ENCODE measurements at regions not wholly inside any gene's neighbourhood (a gene's known extent, or its start where the extent isn't known, plus 50 kb on each side); places are given as distances from the start of the nearest gene placed in this dataset.
A peak's percentile ranks its signal among the peaks of the same experiment; 100 is the strongest.

DNA sequence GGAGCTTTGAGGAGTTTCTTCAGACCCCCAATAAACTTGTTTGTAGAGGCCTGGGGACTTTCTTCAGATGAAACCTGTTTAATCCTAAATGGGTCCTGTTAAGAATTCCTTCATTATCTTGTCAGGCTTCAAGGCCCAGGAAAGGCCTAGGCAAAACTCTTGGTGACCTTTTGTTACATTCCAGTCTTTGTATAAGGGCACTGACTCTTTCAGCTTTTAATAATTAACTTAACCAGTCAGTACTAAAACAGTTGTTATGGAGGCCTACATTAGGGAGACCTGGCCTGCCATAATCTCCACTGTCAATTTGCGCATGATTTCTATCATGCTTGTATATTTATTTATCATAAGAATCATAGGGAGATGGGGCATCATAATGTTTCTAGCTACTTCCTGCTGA, 110.2 kb downstream of the FCRL5 start (continued):
- TF ChIP-seq STAT1 (IDR thresholded peaks at IDR 0.05; ENCODE audit: unreplicated experiment) (no peak), POLR2AphosphoS5 (IDR thresholded peaks at IDR 0.05; ENCODE audit: low read depth) (no peak), ZNF331 (CRISPR knock-in tag; IDR thresholded peaks at IDR 0.05; ENCODE audit: low read depth) (no peak)
- TF ChIP-seq, protein P1, sequence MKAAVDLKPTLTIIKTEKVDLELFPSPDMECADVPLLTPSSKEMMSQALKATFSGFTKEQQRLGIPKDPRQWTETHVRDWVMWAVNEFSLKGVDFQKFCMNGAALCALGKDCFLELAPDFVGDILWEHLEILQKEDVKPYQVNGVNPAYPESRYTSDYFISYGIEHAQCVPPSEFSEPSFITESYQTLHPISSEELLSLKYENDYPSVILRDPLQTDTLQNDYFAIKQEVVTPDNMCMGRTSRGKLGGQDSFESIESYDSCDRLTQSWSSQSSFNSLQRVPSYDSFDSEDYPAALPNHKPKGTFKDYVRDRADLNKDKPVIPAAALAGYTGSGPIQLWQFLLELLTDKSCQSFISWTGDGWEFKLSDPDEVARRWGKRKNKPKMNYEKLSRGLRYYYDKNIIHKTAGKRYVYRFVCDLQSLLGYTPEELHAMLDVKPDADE (IDR thresholded peaks at IDR 0.05) = no peak
- TF ChIP-seq, protein P2, sequence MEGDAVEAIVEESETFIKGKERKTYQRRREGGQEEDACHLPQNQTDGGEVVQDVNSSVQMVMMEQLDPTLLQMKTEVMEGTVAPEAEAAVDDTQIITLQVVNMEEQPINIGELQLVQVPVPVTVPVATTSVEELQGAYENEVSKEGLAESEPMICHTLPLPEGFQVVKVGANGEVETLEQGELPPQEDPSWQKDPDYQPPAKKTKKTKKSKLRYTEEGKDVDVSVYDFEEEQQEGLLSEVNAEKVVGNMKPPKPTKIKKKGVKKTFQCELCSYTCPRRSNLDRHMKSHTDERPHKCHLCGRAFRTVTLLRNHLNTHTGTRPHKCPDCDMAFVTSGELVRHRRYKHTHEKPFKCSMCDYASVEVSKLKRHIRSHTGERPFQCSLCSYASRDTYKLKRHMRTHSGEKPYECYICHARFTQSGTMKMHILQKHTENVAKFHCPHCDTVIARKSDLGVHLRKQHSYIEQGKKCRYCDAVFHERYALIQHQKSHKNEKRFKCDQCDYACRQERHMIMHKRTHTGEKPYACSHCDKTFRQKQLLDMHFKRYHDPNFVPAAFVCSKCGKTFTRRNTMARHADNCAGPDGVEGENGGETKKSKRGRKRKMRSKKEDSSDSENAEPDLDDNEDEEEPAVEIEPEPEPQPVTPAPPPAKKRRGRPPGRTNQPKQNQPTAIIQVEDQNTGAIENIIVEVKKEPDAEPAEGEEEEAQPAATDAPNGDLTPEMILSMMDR (conservative IDR thresholded peaks at IDR 0.05; ENCODE audit: low read depth in 2 of 2) = no peak

DNA sequence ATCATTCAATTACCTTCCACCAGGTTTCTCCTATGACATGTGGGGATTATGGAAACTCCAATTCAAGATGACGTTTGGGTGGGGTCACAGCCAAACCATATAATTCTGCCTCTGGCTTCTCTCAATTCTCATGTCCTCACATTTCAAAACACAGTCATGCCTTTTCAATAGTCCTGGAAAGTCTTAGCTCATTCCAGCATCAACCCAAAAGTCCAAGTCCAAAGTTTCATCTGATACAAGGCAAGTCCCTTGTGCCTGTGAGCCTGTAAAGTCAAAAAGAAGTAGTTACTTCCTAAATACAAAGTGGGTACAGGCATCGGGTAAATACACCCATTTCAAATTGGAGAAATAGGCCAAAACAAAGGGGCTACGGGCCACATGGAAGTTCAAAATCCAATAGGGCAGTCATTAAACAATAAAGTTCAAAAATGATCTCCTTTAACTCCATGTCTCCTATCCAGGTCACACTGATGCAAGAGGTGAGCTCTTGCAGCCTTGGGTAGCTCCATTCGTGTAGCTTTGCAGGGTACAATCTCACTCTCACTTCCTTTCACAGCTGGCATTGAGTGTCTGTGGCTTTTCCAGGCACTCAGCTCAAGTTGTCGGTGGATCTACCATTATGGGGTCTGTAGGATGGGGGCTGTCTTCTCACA, 112.9 kb downstream of the FCRL5 start:
- Histone ChIP-seq H3K79me2 (replicated peaks; ENCODE audit: insufficient read depth) (no peaks in the 10 kb centered on the region), H3F3A (replicated peaks; ENCODE audit: low read depth) (no peaks in the 10 kb centered on the region), H4K20me1 (replicated peaks; ENCODE audit: insufficient read depth) (no peaks in the 10 kb centered on the region), H3K27me3 (ENCODE audit: insufficient read depth) (no peaks in the 10 kb centered on the region), H3K36me3 (ENCODE audit: insufficient read depth) (no peaks in the 10 kb centered on the region), H2AFZ (no peak overlapping the region), H3K4me3 (no peak overlapping the region), H3K4me1 (ENCODE audit: insufficient read depth) (peaks cover 26% of the 10 kb centered on the region), H3K27ac (ENCODE audit: low read depth) (no peak overlapping the region), H3K9me2 (ENCODE audit: insufficient read depth) (peaks cover 26% of the 10 kb centered on the region; the same call in 1 of the 2 replicates), H3K4me2 (peak overlapping the region; percentile 21; the same call in 1 of the 2 replicates)
- H3K4me1 Mint-ChIP-seq = peaks cover 22% of the 10 kb centered on the region
- no peak for DNase-seq (ENCODE audit: low spot score)
- H3K9me3 Mint-ChIP-seq = peaks cover 11% of the 10 kb centered on the region; the same call in 2 of the 3 replicates
- H3K27ac Mint-ChIP-seq = no peak overlapping the region
- no peak overlapping the region for H3K4me3 Mint-ChIP-seq
- H3K27me3 Mint-ChIP-seq (ENCODE audit: insufficient read depth, low read depth, poor library complexity) = peaks cover 2% of the 10 kb centered on the region
- peaks cover 5% of the 10 kb centered on the region; the same call in 1 of the 3 replicates for H3K36me3 Mint-ChIP-seq (ENCODE audit: low read depth)
- ATAC-seq = no peak
- TF ChIP-seq, protein P1 (IDR thresholded peaks at IDR 0.05) = no peak
- TF ChIP-seq NANOG (IDR thresholded peaks at IDR 0.05; ENCODE audit: borderline replicate concordance) (no peak), EZH2 (IDR thresholded peaks at IDR 0.05; ENCODE audit: low read depth, unreplicated experiment) (no peak), CREB1 (CRISPR knock-in tag; IDR thresholded peaks at IDR 0.05; ENCODE audit: low read depth) (no peak), ZNF114 (CRISPR knock-in tag; IDR thresholded peaks at IDR 0.05) (no peak), ZNF331 (CRISPR knock-in tag; IDR thresholded peaks at IDR 0.05; ENCODE audit: low read depth) (no peak), EZH2phosphoT487 (IDR thresholded peaks at IDR 0.05; ENCODE audit: unreplicated experiment) (no peak), POLR2AphosphoS5 (IDR thresholded peaks at IDR 0.05; ENCODE audit: low read depth) (no peak), STAT1 (IDR thresholded peaks at IDR 0.05; ENCODE audit: unreplicated experiment) (no peak)
- TF ChIP-seq, protein P2 (conservative IDR thresholded peaks at IDR 0.05; ENCODE audit: low read depth in 2 of 2) = no peak
- TF ChIP-seq, protein P3, sequence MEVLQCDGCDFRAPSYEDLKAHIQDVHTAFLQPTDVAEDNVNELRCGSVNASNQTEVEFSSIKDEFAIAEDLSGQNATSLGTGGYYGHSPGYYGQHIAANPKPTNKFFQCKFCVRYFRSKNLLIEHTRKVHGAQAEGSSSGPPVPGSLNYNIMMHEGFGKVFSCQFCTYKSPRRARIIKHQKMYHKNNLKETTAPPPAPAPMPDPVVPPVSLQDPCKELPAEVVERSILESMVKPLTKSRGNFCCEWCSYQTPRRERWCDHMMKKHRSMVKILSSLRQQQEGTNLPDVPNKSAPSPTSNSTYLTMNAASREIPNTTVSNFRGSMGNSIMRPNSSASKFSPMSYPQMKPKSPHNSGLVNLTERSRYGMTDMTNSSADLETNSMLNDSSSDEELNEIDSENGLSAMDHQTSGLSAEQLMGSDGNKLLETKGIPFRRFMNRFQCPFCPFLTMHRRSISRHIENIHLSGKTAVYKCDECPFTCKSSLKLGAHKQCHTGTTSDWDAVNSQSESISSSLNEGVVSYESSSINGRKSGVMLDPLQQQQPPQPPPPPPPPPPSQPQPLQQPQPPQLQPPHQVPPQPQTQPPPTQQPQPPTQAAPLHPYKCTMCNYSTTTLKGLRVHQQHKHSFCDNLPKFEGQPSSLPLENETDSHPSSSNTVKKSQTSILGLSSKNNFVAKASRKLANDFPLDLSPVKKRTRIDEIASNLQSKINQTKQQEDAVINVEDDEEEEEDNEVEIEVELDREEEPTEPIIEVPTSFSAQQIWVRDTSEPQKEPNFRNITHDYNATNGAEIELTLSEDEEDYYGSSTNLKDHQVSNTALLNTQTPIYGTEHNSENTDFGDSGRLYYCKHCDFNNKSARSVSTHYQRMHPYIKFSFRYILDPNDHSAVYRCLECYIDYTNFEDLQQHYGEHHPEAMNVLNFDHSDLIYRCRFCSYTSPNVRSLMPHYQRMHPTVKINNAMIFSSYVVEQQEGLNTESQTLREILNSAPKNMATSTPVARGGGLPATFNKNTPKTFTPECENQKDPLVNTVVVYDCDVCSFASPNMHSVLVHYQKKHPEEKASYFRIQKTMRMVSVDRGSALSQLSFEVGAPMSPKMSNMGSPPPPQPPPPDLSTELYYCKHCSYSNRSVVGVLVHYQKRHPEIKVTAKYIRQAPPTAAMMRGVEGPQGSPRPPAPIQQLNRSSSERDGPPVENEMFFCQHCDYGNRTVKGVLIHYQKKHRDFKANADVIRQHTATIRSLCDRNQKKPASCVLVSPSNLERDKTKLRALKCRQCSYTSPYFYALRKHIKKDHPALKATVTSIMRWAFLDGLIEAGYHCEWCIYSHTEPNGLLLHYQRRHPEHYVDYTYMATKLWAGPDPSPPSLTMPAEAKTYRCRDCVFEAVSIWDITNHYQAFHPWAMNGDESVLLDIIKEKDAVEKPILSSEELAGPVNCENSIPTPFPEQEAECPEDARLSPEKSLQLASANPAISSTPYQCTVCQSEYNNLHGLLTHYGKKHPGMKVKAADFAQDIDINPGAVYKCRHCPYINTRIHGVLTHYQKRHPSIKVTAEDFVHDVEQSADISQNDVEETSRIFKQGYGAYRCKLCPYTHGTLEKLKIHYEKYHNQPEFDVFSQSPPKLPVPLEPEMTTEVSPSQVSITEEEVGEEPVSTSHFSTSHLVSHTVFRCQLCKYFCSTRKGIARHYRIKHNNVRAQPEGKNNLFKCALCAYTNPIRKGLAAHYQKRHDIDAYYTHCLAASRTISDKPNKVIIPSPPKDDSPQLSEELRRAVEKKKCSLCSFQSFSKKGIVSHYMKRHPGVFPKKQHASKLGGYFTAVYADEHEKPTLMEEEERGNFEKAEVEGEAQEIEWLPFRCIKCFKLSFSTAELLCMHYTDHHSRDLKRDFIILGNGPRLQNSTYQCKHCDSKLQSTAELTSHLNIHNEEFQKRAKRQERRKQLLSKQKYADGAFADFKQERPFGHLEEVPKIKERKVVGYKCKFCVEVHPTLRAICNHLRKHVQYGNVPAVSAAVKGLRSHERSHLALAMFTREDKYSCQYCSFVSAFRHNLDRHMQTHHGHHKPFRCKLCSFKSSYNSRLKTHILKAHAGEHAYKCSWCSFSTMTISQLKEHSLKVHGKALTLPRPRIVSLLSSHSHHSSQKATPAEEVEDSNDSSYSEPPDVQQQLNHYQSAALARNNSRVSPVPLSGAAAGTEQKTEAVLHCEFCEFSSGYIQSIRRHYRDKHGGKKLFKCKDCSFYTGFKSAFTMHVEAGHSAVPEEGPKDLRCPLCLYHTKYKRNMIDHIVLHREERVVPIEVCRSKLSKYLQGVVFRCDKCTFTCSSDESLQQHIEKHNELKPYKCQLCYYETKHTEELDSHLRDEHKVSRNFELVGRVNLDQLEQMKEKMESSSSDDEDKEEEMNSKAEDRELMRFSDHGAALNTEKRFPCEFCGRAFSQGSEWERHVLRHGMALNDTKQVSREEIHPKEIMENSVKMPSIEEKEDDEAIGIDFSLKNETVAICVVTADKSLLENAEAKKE (CRISPR knock-in tag; IDR thresholded peaks at IDR 0.05) = no peak
